NT2/D1 (cell line): ENCODE measurements at regions not wholly inside any gene's neighbourhood (a gene's known extent, or its start where the extent isn't known, plus 50 kb on each side); places are given as distances from the start of the nearest gene placed in this dataset.

ENCODE experiments used
- SUZ12 ChIP-seq: IDR thresholded peaks from 2 replicates; pipeline ENCODE4 v1.6.1; 2011; ENCODE audit not compliant: insufficient read length, insufficient read depth; ENCODE audit errors: extremely low read depth
- YY1 ChIP-seq: IDR thresholded peaks from 2 replicates; pipeline ENCODE4 v1.6.1; 2011; ENCODE audit not compliant: insufficient read length, insufficient read depth
- ZNF274 ChIP-seq: IDR thresholded peaks from 2 replicates; pipeline ENCODE4 v1.6.1; 2011; ENCODE audit warnings: mild to moderate bottlenecking, low read depth, low read length

GRCh38 chr6:112640891-112641290 is 293.8 kb downstream of the RFPL4B start:
- TF ChIP-seq ZNF274: no peak
- TF ChIP-seq SUZ12: no peak
- no peak for TF ChIP-seq YY1
